G401 (cell line): ENCODE measurements at regions not wholly inside any gene's neighbourhood (a gene's known extent, or its start where the extent isn't known, plus 50 kb on each side); places are given as distances from the start of the nearest gene placed in this dataset.

Source experiments
- DNase-seq: peaks from one replicate; pipeline ENCODE4 v3.0.0-alpha.2; 2015; ENCODE audit warnings: low spot score
- in situ Hi-C: cut with HindIII; loops from 2 replicates; pipeline ENCODE4 v1.10.0; 2016; ENCODE audit warnings: low sequenced_read_pairs, mixed read lengths

DNA sequence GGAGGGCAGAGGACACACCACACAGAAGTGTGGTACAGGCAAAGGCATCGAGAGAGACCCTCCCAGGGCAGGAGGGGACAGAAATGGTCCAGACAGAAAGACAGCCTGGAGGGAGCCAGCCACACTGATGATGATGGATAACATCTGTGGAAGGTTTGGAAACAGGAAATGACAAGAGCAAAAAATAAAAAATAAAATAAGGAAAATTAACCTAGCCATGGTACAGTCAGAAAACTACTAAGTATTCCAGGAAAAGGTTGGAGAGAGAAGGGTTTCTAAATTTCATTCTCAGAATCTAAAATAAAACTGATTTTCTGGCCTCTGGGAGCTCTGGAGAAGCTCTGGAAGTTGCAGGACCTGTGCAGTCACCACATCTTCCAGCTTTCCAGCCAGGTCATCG lies 115.2 kb upstream of the VSTM2B start:
- in situ Hi-C loops: no loop called here
- DNase-seq: no peak

DNA sequence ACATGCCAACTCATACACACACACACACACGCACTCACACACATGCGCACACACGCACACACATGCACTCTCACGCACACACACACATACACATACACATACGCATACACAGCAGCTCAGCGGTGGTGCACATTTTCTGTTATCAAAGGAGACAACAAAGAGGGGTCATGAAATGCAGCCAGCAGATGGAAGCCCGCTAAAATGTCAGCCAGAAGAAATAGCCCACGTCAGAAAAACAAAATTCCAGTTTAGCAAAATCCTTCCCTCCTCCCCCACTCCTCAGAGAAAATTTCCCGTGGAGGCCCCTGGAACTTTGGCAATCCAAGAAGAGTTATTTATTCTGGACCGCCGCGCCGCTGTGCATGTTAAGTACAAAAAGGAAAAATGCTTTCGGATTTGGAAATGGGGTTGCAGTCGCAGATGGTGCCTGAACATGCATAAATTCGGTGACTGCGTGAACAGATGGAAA lies 114.6 kb upstream of the VSTM2B start:
- peak; percentile 92 for DNase-seq
- in situ Hi-C loops: no loop called here

DNA sequence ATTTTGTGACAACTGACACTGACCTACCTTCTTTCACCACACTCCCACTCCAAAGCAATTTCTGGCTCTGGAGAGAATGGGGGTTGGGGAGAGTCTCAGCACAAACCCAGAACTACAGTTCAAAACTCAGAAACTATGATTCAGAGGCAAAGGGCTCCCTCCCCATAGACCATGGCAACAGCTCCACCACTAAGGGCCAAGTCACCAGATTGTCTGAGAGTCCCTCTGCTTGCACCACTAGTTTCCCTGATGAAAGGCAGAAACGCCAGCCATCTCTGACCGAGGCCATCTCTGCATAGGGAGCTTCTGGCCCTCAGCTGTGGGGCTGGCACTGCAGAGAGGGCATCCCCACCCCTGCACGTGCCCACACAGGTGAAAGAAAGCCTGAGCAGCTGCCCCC lies 112.4 kb upstream of the VSTM2B start:
- DNase-seq: peak; percentile 90
- in situ Hi-C loops: no loop called here

DNA sequence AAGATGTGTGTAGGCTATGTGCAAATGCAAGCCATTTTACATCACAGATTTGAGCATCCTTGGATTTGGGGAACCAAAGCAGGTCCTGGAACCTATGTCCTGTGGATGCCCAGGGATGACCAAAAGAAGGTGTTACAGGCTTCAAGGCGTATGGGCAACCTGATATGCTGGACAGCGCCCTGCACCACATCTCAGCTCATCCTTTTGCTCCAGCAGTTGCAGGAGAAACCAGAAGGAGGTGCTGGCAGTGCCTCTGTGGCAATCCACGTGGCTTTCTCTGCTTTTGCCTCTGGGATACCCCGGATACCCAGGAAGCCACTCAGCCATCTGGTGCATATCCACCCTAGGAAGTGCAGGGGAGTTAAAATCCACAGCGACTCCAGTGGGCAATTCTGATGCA lies 110.3 kb upstream of the VSTM2B start:
- DNase-seq: no peak
- in situ Hi-C loops: no loop called here

DNA sequence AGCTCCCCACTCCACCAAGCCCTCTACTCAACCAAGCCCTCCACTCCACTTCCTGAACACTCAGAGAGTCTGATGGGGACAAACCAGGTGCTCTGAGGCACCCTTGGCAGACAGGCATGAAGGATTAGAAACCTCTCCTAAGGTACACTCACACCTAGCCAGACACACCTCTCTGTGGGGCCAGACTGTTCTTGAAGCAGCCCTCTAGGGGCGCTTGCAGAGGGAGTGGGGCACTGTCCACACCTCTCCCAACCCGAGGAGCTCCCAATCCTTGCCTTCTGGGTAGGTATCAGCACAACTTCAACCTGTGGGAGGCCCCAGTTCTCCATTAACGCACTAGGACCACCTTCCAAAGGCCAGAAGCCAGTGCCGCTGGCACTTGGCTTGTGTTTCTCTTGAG lies 108.7 kb upstream of the VSTM2B start:
- DNase-seq: no peak

DNA sequence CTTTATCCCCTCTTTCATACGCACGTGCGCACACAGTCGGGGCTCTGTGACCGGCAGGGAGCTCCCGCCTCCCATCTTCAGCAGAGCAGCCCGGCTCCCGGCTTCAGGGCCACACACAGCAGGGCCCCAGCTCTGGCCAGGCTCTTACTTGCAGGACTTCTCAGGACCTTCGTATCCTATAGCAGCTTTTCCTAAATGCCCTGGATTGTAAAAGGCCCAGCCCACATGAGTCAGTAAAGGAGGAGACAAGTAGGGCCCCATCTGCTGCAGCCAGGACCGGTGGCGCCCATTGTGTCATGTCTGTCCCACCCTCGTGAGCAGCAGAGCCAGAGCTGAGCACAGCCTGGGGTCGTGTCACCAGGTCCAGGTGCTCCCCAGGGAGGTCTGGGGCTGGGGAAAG lies 107.6 kb upstream of the VSTM2B start:
- no peak for DNase-seq
- in situ Hi-C loops: no loop called here

More for the DNA sequence above, 108.7 kb upstream of the VSTM2B start:
- in situ Hi-C loops: no loop called here

DNA sequence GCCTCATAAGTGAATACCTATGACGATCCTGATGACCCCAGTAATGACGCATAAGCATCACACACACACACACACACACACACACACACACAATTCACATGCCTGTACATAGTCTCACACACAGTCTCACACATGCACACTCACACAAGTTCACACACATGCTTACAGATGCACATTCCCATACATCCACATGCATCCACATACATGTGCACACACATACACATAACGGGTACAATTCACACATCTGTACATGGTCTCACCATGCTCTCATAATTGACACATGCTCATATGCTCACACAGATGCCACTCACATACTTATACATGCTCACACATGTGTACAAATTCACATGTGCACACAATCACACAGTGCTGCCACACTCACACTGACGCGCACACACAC lies 105.7 kb upstream of the VSTM2B start:
- no peak for DNase-seq
- in situ Hi-C loops: no loop called here

DNA sequence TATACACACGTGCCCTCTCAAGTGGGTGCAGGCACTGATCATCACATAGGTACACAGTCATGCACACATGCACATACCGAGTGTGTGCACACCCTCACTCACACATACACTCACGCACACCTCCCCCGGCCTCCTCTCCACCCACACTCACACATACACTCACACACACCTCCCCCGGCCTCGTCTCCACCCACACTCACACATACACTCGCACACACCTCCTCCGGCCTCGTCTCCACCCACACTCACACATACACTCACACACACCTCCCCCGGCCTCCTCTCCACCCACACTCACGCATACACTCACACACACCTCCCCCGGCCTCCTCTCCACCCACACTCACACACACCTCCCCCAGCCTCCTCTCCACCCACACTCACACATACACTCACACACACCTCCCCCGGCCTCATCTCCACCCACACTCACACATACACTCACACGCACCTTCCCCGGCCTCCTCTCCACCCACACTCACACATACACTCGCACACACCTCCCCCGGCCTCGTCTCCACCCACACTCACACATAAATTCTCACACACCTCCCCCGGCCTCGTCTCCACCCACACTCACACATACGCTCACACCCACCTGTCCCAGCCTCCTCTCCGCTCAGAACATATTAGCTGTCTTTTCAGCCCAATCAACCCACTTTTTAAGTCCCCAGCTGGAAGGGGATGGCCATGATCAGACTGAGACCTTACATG lies 105.2 kb upstream of the VSTM2B start:
- DNase-seq: no peak
- in situ Hi-C loops: no loop called here

DNA sequence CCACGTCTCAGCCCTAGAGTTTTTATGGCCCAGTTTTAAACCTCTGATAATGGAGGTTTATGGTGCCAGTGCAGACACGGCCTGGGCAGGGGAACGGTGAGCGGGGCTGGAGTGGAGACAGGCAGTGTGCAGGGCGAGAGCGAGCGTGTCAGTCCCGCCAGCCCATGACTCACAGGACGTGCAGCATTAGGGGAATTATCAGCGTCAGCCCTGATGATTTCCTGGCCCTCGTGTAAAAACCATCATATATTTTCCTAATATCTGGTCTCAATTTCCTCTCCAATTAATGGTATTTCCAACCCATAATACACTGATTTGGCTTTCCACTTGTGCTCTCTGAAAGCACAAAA lies 104.6 kb upstream of the VSTM2B start:
- DNase-seq: no peak
- in situ Hi-C loops: no loop called here

DNA sequence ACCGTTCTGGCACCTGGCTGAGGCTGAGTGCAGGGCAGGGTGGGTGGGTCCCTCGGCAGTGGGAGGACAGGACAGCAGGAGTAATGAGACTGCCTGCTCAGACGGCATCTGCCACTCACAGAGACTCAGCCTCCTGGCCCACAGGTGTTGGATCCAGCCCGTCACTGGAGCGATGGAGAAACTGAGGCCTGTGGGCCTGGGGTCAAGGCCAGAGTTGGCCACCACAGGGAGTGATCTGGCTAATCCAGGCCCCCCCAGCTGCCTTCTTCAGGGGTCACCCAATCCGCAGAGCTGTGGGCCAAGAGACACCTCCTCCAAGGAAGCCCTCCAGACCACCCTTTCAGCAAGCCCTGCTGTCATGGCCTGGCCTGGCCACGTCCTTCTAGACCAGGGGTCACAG lies 103.7 kb upstream of the VSTM2B start:
- DNase-seq: no peak
- in situ Hi-C loops: no loop called here

DNA sequence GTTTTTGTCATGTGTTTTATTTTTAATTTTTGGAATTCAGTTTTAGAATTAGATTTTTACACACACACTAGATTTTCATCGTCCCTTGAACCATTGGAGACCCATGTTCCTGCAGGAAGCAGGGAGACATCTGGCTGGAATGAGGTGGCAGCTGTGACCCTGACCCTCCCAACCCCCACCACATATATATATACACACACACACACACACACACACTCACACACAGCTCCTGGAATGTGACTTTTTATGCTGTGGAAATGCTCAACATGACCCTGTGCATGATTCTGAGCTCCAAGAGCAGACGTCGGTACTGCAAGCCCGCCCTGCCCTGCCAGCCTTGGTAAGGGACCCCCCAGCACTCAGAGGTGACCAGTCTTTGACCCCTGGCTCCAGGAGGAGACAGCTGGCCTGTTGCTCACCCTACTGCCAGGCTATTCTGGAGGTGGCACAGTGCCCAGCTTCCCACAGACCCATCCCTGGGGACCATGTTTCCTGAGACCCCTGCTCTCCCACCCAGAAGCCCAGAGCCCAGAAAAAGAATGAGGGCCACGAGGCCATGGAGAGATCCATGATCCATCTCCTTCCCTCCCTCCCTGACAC lies 103.2 kb upstream of the VSTM2B start:
- no peak for DNase-seq
- in situ Hi-C loops: no loop called here

DNA sequence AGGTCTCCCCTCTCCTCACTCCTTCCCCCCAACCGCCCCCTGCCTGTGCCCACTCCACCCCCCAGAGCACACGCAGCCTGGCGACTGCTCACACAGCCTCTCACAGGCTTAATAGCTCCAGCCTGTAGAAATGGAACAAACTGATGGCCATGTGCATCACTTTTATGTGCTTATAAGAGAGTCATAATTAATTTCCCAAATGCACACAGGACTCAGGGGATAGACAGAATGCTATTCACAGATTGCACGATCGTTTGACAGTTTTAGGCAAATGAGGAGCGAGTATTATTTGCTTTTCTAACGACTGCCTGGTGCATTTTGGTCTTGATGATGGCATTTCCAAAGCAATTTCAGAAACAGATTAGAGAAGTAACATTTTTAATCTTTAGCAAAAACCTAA lies 97.7 kb upstream of the VSTM2B start:
- in situ Hi-C loops: no loop called here
- no peak for DNase-seq

DNA sequence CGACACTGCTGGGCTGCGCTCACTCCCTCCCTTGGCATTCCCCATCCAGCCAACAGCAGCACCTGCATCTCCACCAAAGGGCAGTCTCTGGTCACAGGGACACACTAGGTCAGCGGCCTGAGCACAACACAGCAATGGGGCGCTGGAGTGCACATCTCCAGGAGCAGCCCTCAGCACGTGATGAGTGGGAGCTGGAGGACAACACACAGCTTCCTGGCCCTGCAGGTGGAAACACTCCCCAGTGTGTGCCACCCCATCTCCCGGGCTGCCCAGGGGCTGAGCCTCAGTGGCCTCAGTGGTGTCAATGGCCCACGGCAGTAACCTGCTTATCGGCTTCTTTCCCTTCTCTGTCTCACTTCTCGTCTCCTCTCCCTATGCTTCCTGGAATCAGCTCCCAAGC lies 96.8 kb upstream of the VSTM2B start:
- DNase-seq: no peak
- in situ Hi-C loops: no loop called here

DNA sequence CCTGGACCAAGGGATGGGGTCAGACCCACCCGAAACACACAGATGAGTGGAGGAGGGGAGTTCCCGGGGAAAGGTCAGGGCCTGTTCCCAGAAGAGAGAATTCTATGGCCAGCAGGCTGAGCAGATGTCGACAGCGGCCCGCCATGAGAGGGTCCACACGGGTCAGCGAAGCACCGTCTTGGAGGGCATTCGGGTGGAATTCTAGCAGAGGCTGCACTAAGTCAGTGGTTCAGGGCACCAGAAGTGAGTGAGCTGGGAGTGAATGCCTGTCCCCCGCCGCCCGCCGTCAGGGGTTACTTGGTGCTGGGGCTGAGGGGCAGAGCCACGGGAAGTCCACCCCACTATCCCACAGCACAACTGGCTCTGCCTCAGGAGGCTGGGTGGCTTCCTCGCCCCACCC lies 96.2 kb upstream of the VSTM2B start:
- in situ Hi-C loops: no loop called here
- no peak for DNase-seq

DNA sequence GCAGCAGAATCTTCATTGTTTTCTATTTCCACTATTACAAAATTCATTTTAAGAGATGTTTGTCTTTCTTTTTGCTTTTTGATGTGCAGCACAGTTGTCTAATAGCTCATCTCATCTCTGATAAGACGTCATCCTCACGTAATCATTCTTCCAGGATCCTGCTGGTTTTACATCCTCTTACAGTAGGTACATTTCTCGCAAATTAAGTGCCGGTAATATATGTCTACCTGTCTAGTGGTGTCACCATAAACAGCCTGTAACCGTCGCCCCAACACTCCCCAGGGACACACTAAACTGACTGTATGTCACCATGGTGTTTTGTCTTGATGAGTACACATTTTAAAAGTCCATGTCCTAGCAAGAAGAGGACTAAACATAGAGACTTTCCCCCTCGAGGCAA lies 94.5 kb upstream of the VSTM2B start:
- DNase-seq: no peak
- in situ Hi-C loops: no loop called here

DNA sequence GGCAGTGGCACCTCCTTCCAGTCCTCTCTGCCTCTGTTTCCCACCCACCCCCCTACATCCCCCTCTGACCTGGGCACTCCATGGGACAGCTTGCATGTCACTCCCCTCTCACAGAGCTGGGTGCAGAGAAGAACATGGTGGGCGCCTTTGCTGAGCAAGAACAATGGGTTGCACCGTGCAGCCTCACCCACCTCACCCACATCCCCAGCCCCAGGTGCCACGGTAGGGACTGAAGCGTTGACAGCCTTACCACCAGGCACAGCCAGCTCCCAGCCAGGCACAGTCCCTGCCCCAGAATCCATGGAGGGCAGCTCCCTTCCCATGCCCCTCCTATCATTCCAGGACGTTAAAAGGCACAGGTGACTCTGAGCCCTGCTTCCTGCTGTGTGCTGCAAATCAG lies 93.1 kb upstream of the VSTM2B start:
- no peak for DNase-seq
- in situ Hi-C loops: no loop called here

DNA sequence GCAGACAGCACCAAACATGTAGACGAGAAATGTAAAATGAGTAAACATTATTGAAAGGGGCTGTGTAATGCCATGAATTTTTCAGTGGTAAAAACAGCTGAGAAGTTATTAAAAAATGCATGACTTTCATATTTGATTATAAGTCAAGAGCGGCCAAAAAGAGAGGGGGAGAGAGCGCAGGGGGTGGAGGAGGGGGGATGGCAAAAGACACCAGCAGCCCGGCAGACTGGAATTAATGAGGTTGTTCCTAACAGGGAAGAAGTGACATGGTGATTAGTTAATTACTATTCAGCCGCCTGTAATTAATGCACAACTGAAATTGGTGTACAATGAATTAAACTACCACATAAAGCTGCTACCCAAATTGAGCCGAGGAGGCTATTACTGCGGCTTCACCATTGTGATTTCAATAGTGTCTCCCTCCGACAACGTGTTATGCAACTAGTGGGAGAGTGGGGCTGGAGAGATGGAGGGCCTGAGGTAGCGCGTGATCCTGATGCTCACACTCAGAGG lies 89.1 kb upstream of the VSTM2B start:
- no peak for DNase-seq
- in situ Hi-C loops: no loop called here

DNA sequence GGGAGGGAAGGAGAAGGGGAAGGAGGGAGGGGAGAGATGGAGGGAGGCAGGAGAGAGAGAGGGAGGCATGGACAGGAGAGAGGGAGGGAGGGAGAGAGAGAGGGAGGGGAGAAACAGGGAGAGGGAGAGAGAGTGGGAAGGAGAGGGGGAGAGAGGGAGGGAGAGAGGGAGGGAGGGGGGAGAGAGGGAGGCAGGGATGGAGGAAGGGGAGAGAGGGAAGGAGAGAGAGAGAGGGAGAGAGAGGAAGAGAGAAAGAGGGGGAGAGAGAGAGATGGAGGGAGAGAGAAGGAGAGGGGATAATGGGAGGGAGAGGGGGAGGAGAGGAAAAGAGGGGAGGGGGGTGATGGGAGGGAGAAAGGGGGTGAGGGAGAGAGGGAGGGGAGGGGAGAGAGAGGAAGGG lies 86.8 kb upstream of the VSTM2B start:
- no peak for DNase-seq
- in situ Hi-C loops: no loop called here

DNA sequence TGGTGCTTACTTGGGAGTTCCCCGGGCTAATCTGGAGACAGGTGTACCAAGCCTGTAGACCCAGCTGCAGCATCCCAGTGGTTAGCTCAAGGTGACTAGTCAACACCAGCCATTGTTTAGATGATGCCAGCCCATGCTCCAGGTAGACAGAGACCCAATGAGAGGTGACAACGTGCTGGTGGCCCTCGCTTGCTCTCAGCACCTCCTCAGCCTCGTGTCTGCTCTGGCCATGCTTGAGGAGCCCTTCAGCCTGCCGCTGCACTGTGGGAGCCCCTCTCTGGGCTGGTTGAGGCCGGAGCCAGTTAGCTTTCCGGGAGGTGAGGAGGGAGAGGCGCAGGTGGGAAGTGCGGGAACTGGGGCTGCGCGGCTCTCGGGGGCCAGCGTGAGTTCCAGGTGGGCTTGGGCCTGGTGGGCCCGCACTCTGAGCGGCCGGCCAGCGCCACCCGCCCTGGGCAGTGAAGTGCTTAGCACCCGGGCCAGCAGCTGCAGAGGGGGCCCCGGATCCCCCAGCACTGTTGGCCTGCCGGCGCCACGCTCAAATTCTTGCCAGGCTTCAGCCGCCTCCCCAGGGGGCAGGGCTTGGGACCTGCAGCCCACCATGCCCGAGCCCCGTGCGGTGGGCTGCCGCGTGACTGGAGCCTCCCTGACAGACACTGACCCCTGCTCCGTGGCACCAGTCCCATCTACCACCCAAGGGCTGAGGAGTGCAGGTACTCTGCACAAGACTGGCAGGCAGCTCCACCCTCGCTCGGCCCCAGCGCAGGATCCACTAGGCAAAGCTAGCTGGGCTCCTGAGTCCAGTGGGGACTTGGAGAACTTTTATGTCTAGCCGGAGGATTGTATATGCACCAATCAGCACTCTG lies 85.9 kb upstream of the VSTM2B start:
- DNase-seq: no peak
- in situ Hi-C loops: no loop called here

DNA sequence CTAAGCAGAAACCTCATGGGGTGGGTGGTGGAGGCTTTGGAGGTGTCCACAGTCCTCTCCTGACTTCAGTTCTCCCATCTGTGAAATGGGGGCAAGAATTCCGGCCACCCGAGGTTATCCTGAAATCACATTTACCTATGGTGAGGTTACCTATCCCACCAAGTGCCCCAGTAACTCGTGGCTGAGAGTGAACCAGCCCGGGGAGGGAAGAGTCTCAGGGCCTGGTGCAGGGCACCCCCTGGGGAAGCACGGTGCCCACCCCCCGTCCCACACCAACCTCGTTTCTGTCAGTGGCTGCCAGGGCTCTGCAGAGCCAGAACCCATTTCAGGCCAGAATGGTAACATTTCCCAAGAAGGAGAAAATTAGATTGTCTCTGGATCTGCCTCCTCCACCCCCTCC lies 83.7 kb upstream of the VSTM2B start:
- no peak for DNase-seq
- in situ Hi-C loops: no loop called here
